GM23338 (cell line): ENCODE measurements at regions not wholly inside any gene's neighbourhood (a gene's known extent, or its start where the extent isn't known, plus 50 kb on each side); places are given as distances from the start of the nearest gene placed in this dataset.

Experiments
- ATAC-seq: fragments of 200-7000 bp; cut with Tn5 transposase; 3 replicates; pipeline ENCODE4 v1.9.1; 2020
- DNase-seq: peaks from one replicate; pipeline ENCODE4 v3.0.0-alpha.2; 2015; ENCODE audit warnings: low spot score
- H2AFZ ChIP-seq: fragments of 200-600 bp; sonication (generic); 2 replicates; pipeline ENCODE4 v1.8.0; 2016; ENCODE audit warnings: antibody characterized with exemption, mild to moderate bottlenecking, moderate library complexity
- H3F3A ChIP-seq: fragments of 200-600 bp; sonication (generic); replicated peaks from 2 replicates; pipeline ENCODE4 v1.8.0; 2017; ENCODE audit warnings: antibody characterized with exemption, mixed run types, low read depth
- H3K27ac ChIP-seq: fragments of 200-600 bp; sonication (generic); 2 replicates; pipeline ENCODE4 v1.6.1; 2016; ENCODE audit warnings: low read depth
- H3K27me3 ChIP-seq: fragments of 200-600 bp; sonication (generic); 2 replicates; pipeline ENCODE4 v1.8.0; 2016; ENCODE audit warnings: mild to moderate bottlenecking, mixed run types, moderate library complexity; ENCODE audit not compliant: insufficient read depth
- H3K36me3 ChIP-seq: fragments of 200-600 bp; sonication (generic); 2 replicates; pipeline ENCODE4 v1.8.0; 2016; ENCODE audit warnings: mild to moderate bottlenecking; ENCODE audit not compliant: insufficient read depth
- H3K4me1 ChIP-seq: fragments of 200-600 bp; sonication (generic); 2 replicates; pipeline ENCODE4 v1.8.0; 2016; ENCODE audit warnings: mild to moderate bottlenecking, moderate library complexity; ENCODE audit not compliant: insufficient read depth
- H3K4me2 ChIP-seq: fragments of 200-600 bp; sonication (generic); 2 replicates; pipeline ENCODE4 v1.7.1; 2017; ENCODE audit warnings: mixed run types
- H3K4me3 ChIP-seq: fragments of 200-600 bp; sonication (generic); 2 replicates; pipeline ENCODE4 v1.6.1; 2016; ENCODE audit warnings: mixed run types
- H3K79me2 ChIP-seq: fragments of 200-600 bp; sonication (generic); replicated peaks from 2 replicates; pipeline ENCODE4 v1.8.0; 2017; ENCODE audit warnings: mild to moderate bottlenecking; ENCODE audit not compliant: insufficient read depth
- H3K9me2 ChIP-seq: fragments of 200-600 bp; sonication (generic); 2 replicates; pipeline ENCODE4 v1.8.0; 2017; ENCODE audit not compliant: insufficient read depth
- H4K20me1 ChIP-seq: fragments of 200-600 bp; sonication (generic); replicated peaks from 2 replicates; pipeline ENCODE4 v1.8.0; 2017; ENCODE audit warnings: mild to moderate bottlenecking; ENCODE audit not compliant: insufficient read depth
- H3K27ac Mint-ChIP-seq: 2 replicates; pipeline ENCODE4 v1.8.0; 2020; ENCODE audit warnings: inconsistent platforms, mild to moderate bottlenecking, moderate library complexity, mixed read lengths
- H3K27me3 Mint-ChIP-seq: 3 replicates; pipeline ENCODE4 v1.8.0; 2022; ENCODE audit warnings: low read depth, mild to moderate bottlenecking, moderate library complexity, mixed read lengths, inconsistent platforms; ENCODE audit not compliant: insufficient read depth, poor library complexity
- H3K36me3 Mint-ChIP-seq: 3 replicates; pipeline ENCODE4 v1.8.0; 2021; ENCODE audit warnings: low read depth, mild to moderate bottlenecking, inconsistent platforms, moderate library complexity, mixed read lengths
- H3K4me1 Mint-ChIP-seq: 3 replicates; pipeline ENCODE4 v1.8.0; 2020; ENCODE audit warnings: mild to moderate bottlenecking, inconsistent platforms, mixed read lengths
- H3K4me3 Mint-ChIP-seq: 3 replicates; pipeline ENCODE4 v1.8.0; 2021; ENCODE audit warnings: moderate library complexity, mild to moderate bottlenecking, inconsistent platforms, mixed read lengths
- H3K9me3 Mint-ChIP-seq: 3 replicates; pipeline ENCODE4 v1.8.0; 2020; ENCODE audit warnings: moderate library complexity, mild to moderate bottlenecking, inconsistent platforms, mixed read lengths
- CREB1 ChIP-seq: fragments of 250-450 bp; sonication (Bioruptor Pico); IDR thresholded peaks from 2 replicates; pipeline ENCODE4 v1.5.0; 2020; ENCODE audit warnings: low read depth, mild to moderate bottlenecking, moderate library complexity
- EZH2 ChIP-seq: fragments of 200-600 bp; sonication (generic); IDR thresholded peaks from one replicate; pipeline ENCODE4 v1.8.0; 2017; ENCODE audit warnings: antibody characterized with exemption, mild to moderate bottlenecking, low read depth; ENCODE audit not compliant: unreplicated experiment
- EZH2phosphoT487 ChIP-seq: fragments of 200-600 bp; sonication (generic); IDR thresholded peaks from one replicate; pipeline ENCODE4 v1.8.1; 2018; ENCODE audit warnings: antibody characterized with exemption; ENCODE audit not compliant: unreplicated experiment
- JUNB ChIP-seq: IDR thresholded peaks from one replicate; pipeline ENCODE4 v1.6.1; 2016; ENCODE audit warnings: antibody characterized with exemption; ENCODE audit not compliant: unreplicated experiment
- NANOG ChIP-seq: IDR thresholded peaks from 2 replicates; pipeline ENCODE4 v1.6.1; 2016; ENCODE audit warnings: antibody characterized with exemption, borderline replicate concordance
- REST ChIP-seq: IDR thresholded peaks from one replicate; pipeline ENCODE4 v1.6.1; 2018; ENCODE audit warnings: antibody characterized with exemption; ENCODE audit not compliant: unreplicated experiment
- STAT1 ChIP-seq: IDR thresholded peaks from one replicate; pipeline ENCODE4 v1.6.1; 2016; ENCODE audit warnings: antibody characterized with exemption; ENCODE audit not compliant: unreplicated experiment
- ZNF114 ChIP-seq: fragments of 250-450 bp; sonication (Bioruptor Pico); IDR thresholded peaks from 2 replicates; pipeline ENCODE4 v1.5.0; 2020; ENCODE audit warnings: mild to moderate bottlenecking, moderate library complexity
- ZNF331 ChIP-seq: fragments of 250-450 bp; sonication (Bioruptor Pico); IDR thresholded peaks from 2 replicates; pipeline ENCODE4 v1.5.0; 2020; ENCODE audit warnings: low read depth, mild to moderate bottlenecking, moderate library complexity
- TF ChIP-seq, protein P1 (sequence below), 2 experiments: fragments of 200-600 bp in 1 of 2; sonication (generic) in 1 of 2; conservative IDR thresholded peaks; 2 replicates each; pipeline versions ENCODE4 v1.5.1 to v1.6.1; 2016 to 2017; ENCODE audit warnings: antibody characterized with exemption in 2 of 2, low read depth in 2 of 2, mild to moderate bottlenecking in 2 of 2, moderate library complexity in 1 of 2
- TF ChIP-seq, protein P2 (sequence below): fragments of 250-450 bp; sonication (Bioruptor Pico); IDR thresholded peaks from 2 replicates; pipeline ENCODE4 v1.5.0; 2020; ENCODE audit warnings: mild to moderate bottlenecking, moderate library complexity

DNA sequence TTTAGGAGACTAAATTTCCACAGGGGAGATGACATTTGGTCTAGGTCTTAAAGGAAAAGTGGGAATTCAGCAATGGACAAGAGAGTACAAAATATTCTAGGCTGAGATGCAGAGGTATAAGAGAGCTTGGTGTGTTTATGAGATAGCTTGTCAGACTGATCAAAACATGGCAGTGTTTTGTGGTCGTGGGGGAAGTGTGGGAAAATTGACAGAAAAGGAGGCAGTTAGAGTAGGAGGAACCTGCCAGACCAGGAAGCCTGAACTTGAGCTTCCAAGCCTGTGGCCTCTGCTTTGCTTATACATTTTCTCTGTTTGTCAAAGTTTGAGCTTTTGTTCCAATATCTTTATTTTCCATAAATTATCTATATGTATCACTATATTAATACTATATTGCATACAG, 69.5 kb upstream of the MAP3K7 start:
- TF ChIP-seq EZH2phosphoT487 (no peak), EZH2 (no peak), ZNF114 (CRISPR knock-in tag) (no peak)
- peak overlapping the region; percentile 39 for H2AFZ ChIP-seq
- no peaks in the 10 kb centered on the region for H3K79me2 ChIP-seq
- no peak overlapping the region for H3K4me3 Mint-ChIP-seq
- H3K27me3 Mint-ChIP-seq: no peaks in the 10 kb centered on the region
- no peaks in the 10 kb centered on the region for H3K36me3 Mint-ChIP-seq
- H4K20me1 ChIP-seq: no peaks in the 10 kb centered on the region
- DNase-seq (no peak), ATAC-seq (no peak)
- no peaks in the 10 kb centered on the region for H3F3A ChIP-seq
- H3K4me3 ChIP-seq: no peak overlapping the region
- H3K9me3 Mint-ChIP-seq: no peaks in the 10 kb centered on the region
- no peaks in the 10 kb centered on the region for H3K27me3 ChIP-seq
- H3K4me1 ChIP-seq: no peaks in the 10 kb centered on the region; the same call in 1 of the 2 replicates
- no peaks in the 10 kb centered on the region for H3K36me3 ChIP-seq
- H3K4me2 ChIP-seq: no peak overlapping the region
- peaks cover 14% of the 10 kb centered on the region for H3K4me1 Mint-ChIP-seq
- H3K27ac ChIP-seq: no peak overlapping the region
- H3K9me2 ChIP-seq: peaks cover 8% of the 10 kb centered on the region; the same call in 1 of the 2 replicates
- H3K27ac Mint-ChIP-seq: no peak overlapping the region; the same call in 1 of the 2 replicates

DNA sequence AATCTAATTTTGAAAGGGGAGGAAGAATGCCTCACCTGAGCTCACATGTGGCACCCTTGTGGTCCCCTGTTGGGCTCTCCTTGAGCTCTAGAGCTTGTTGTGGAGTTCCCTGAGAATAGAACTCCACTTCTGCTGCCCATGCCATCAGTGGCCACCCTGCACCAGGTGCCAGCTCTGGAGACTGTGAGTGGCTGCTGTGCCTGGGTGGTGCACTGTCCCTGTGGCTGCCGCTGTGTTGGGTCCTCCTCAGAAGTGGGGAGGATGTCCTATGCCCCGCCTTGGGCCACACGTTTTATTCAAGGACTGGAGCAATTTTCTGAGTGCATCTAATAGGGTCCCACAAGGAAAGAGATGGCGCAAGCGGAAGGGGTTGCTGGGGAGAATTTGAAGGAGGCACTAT, 67.9 kb upstream of the MAP3K7 start:
- peaks cover 7% of the 10 kb centered on the region; the same call in 1 of the 2 replicates for H3K9me2 ChIP-seq
- Mint-ChIP-seq H3K36me3 (no peaks in the 10 kb centered on the region), H3K4me1 (peaks cover 14% of the 10 kb centered on the region), H3K4me3 (no peak overlapping the region), H3K9me3 (no peaks in the 10 kb centered on the region), H3K27ac (no peak overlapping the region), H3K27me3 (no peaks in the 10 kb centered on the region)
- H3F3A ChIP-seq: no peaks in the 10 kb centered on the region
- H3K79me2 ChIP-seq: no peaks in the 10 kb centered on the region
- DNase-seq (no peak), ATAC-seq (no peak)
- no peak overlapping the region for H3K4me2 ChIP-seq
- no peaks in the 10 kb centered on the region for H3K36me3 ChIP-seq
- H4K20me1 ChIP-seq: no peaks in the 10 kb centered on the region
- H3K27ac ChIP-seq: no peak overlapping the region
- H3K4me1 ChIP-seq: no peaks in the 10 kb centered on the region; the same call in 1 of the 2 replicates
- H3K27me3 ChIP-seq: no peaks in the 10 kb centered on the region
- peak overlapping the region; percentile 87; the same call in 1 of the 2 replicates for H2AFZ ChIP-seq
- no peak overlapping the region for H3K4me3 ChIP-seq
- TF ChIP-seq, protein P1, sequence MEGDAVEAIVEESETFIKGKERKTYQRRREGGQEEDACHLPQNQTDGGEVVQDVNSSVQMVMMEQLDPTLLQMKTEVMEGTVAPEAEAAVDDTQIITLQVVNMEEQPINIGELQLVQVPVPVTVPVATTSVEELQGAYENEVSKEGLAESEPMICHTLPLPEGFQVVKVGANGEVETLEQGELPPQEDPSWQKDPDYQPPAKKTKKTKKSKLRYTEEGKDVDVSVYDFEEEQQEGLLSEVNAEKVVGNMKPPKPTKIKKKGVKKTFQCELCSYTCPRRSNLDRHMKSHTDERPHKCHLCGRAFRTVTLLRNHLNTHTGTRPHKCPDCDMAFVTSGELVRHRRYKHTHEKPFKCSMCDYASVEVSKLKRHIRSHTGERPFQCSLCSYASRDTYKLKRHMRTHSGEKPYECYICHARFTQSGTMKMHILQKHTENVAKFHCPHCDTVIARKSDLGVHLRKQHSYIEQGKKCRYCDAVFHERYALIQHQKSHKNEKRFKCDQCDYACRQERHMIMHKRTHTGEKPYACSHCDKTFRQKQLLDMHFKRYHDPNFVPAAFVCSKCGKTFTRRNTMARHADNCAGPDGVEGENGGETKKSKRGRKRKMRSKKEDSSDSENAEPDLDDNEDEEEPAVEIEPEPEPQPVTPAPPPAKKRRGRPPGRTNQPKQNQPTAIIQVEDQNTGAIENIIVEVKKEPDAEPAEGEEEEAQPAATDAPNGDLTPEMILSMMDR (conservative IDR thresholded peaks at IDR 0.05; ENCODE audit: low read depth in 2 of 2): no peak
- TF ChIP-seq EZH2 (no peak), ZNF331 (CRISPR knock-in tag) (no peak), CREB1 (CRISPR knock-in tag) (no peak), STAT1 (no peak), EZH2phosphoT487 (no peak), JUNB (no peak), NANOG (no peak), REST (no peak)
- TF ChIP-seq, protein P2, sequence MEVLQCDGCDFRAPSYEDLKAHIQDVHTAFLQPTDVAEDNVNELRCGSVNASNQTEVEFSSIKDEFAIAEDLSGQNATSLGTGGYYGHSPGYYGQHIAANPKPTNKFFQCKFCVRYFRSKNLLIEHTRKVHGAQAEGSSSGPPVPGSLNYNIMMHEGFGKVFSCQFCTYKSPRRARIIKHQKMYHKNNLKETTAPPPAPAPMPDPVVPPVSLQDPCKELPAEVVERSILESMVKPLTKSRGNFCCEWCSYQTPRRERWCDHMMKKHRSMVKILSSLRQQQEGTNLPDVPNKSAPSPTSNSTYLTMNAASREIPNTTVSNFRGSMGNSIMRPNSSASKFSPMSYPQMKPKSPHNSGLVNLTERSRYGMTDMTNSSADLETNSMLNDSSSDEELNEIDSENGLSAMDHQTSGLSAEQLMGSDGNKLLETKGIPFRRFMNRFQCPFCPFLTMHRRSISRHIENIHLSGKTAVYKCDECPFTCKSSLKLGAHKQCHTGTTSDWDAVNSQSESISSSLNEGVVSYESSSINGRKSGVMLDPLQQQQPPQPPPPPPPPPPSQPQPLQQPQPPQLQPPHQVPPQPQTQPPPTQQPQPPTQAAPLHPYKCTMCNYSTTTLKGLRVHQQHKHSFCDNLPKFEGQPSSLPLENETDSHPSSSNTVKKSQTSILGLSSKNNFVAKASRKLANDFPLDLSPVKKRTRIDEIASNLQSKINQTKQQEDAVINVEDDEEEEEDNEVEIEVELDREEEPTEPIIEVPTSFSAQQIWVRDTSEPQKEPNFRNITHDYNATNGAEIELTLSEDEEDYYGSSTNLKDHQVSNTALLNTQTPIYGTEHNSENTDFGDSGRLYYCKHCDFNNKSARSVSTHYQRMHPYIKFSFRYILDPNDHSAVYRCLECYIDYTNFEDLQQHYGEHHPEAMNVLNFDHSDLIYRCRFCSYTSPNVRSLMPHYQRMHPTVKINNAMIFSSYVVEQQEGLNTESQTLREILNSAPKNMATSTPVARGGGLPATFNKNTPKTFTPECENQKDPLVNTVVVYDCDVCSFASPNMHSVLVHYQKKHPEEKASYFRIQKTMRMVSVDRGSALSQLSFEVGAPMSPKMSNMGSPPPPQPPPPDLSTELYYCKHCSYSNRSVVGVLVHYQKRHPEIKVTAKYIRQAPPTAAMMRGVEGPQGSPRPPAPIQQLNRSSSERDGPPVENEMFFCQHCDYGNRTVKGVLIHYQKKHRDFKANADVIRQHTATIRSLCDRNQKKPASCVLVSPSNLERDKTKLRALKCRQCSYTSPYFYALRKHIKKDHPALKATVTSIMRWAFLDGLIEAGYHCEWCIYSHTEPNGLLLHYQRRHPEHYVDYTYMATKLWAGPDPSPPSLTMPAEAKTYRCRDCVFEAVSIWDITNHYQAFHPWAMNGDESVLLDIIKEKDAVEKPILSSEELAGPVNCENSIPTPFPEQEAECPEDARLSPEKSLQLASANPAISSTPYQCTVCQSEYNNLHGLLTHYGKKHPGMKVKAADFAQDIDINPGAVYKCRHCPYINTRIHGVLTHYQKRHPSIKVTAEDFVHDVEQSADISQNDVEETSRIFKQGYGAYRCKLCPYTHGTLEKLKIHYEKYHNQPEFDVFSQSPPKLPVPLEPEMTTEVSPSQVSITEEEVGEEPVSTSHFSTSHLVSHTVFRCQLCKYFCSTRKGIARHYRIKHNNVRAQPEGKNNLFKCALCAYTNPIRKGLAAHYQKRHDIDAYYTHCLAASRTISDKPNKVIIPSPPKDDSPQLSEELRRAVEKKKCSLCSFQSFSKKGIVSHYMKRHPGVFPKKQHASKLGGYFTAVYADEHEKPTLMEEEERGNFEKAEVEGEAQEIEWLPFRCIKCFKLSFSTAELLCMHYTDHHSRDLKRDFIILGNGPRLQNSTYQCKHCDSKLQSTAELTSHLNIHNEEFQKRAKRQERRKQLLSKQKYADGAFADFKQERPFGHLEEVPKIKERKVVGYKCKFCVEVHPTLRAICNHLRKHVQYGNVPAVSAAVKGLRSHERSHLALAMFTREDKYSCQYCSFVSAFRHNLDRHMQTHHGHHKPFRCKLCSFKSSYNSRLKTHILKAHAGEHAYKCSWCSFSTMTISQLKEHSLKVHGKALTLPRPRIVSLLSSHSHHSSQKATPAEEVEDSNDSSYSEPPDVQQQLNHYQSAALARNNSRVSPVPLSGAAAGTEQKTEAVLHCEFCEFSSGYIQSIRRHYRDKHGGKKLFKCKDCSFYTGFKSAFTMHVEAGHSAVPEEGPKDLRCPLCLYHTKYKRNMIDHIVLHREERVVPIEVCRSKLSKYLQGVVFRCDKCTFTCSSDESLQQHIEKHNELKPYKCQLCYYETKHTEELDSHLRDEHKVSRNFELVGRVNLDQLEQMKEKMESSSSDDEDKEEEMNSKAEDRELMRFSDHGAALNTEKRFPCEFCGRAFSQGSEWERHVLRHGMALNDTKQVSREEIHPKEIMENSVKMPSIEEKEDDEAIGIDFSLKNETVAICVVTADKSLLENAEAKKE (CRISPR knock-in tag): no peak
